Left kidney (tissue), 1 donor: ENCODE measurements at regions not wholly inside any gene's neighbourhood (a gene's known extent, or its start where the extent isn't known, plus 50 kb on each side); places are given as distances from the start of the nearest gene placed in this dataset.
"Not testable (repeated sequence)": the region's sequence is repeated elsewhere in the genome, so short reads cannot be mapped to it uniquely, and the experiment has no call there.

Source experiments
- DNase-seq: peaks from one replicate; pipeline ENCODE4 v3.0.0-alpha.2; 2013

DNA sequence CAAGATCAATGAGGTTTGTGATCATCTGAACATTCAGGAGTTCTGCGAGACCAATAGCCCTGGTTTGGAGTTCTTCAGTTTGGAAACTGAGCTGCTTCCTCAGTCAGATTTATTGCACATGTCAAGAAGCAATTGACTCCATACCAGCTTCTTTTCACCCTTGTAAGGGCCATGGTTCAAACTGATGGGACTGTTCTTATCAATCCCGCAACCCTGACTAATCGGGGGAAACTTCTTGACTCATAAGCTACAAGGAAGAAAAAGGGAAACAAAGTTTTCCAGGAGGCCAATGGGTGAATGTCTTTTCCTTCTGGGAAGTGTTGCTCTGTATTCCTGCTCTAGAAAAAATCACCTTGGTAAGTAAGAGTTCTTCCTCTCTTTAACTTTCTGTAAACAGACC lies 187.9 kb downstream of the MIS18A start:
- no peak for DNase-seq

GRCh38 chr21:32089766-32090165 lies 189.1 kb downstream of the MIS18A start:
- DNase-seq = no peak

GRCh38 chr21:32088471-32088870 lies 190.4 kb downstream of the MIS18A start:
- DNase-seq = no peak

DNA sequence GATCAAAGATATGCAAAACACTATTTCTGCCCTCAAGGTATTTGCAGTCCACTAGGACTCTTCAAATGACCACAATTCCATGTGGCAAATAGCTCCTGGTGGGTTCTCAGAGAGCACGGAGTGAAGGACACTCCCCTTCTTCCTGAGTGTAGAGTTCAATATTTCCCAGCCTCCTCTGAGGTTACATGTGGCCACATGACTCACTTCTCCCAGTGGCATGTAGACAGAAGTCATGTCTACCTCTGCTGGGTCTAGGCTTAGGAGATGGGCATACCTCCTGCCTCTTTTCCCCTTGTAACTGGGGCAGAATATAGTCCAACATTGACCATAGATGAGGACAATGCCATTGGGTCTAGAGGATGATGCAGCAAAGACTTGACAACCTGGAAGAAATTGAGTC lies 191.4 kb downstream of the MIS18A start:
- DNase-seq = no peak

GRCh38 chr21:32083197-32083596 lies 195.7 kb downstream of the MIS18A start:
- DNase-seq = no peak

GRCh38 chr21:32082466-32082865 lies 196.4 kb downstream of the MIS18A start:
- no peak for DNase-seq

DNA sequence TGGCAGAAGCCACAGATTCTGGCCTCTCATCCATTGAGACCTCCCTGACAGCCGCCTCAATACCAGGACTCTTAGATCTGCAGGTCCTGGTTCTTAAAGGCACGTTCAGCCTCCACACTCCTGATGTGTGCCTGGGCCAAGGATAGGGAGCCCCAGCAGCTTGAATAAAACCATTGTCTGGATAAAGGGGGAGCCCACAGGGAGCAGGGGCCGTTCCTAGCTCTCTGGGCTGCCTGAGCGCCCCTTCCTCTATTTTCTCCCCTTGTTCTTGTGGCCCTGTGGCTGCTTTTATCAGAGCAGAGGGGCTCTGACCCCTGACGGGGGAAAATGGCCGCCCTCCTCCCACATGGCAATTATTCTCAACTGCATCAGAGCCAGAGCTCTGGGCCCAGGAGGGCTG lies 200.8 kb downstream of the HUNK start:
- no peak for DNase-seq

- no peak for DNase-seq
Observed at GRCh38 chr21:32073190-32073589, 200.4 kb downstream of the HUNK start.

DNA sequence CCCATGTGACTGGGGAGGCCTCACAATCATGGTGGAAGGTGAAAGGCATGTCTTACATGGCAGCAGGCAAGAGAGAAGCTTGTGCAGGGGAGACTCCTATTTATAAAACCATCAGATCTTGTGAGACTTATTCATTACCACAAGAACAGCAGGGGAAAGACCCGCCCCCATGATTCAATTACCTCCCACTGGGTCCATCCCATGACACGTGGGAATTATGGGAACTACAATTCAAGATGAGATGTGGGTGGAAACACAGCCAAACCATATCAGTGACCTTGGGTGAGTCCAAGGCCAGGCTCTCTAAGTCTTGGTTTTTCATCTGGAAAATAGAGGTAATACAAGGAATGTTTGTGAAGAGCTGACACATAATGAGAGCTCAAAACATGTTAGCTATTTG lies 198.8 kb downstream of the HUNK start:
- DNase-seq = not testable (repeated sequence)

- no peak for DNase-seq
Observed at GRCh38 chr21:32070676-32071330, 198.0 kb downstream of the HUNK start.

GRCh38 chr21:32070126-32070525 lies 197.3 kb downstream of the HUNK start:
- DNase-seq = no peak

DNA sequence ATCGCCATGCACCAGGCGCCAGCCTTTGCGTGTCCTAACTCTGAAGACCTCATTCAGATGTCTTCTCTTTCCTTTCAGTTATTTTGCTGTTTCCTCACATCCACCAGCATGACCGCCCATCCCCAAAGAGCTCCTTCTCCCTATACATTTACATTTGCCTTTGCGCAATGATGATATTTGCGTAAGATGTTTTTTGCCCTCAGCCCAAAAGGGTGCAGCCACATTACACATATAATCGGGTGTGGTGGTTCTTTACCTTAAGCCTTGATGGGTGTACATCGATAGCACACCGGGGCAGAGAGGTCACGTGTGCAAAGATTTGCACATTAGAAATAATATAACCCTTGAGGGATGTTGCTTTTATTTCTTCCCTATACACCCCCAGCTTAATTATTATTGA lies 192.8 kb downstream of the HUNK start:
- no peak for DNase-seq

DNA sequence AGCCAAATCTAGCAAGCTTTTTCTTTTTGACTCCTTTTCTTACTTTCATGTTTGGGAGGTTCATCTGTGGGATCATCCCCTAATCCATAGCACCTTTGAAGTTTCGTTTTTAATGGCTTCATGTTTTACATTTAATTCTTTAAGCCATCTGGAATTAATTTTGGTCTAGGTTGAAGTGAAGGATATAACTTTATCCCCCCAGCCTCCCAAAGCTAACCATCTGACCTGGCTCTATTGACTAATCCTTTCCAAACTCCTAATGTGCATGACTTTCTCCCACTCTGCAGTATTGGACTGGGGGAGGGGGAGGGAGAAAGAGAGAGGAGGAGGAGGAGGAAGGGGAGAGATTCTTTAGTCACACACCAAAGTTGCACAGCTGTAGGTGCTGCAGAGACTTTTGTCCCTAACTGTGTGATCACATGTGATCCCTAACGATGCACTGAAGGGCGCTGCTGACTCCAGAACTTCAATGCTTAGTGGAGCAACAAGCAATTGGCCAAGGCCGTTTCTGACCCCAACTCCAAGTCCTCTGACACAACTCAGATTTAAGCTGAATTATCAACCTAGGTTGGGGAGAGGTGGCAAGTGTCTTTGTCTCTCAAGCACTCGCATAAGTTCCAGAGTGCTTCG lies 191.6 kb downstream of the HUNK start:
- no peak for DNase-seq

- DNase-seq = no peak
Observed at GRCh38 chr21:32062591-32063227, 189.9 kb downstream of the HUNK start.

DNA sequence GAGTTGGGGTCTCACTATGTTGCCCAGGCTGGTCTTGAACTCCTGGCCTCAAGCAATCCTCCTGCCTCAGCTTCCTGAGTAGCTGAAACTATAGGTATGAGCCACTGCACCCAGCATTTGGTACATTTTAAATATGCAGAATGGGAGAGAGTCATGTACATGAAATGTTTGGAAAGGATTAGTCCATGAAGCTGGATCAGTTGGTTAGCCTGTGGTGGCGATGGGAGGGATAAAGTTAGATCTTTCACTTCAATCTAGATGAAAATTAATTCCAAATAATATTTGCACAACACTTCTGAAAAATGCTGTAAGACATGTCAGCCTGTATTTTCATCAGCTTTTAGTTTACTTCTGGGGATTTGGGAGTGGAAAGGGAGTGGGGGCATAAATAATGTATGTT lies 188.9 kb downstream of the HUNK start:
- DNase-seq = no peak

- DNase-seq = no peak
Observed at GRCh38 chr21:32056791-32057190, 184.0 kb downstream of the HUNK start.

- DNase-seq = no peak
Observed at GRCh38 chr21:32055305-32055704, 182.5 kb downstream of the HUNK start.
